Loucy (cell line): ENCODE measurements at regions not wholly inside any gene's neighbourhood (a gene's known extent, or its start where the extent isn't known, plus 50 kb on each side); places are given as distances from the start of the nearest gene placed in this dataset.

Experiments
- EZH2phosphoT487 ChIP-seq: fragments of 200-600 bp; IDR thresholded peaks from 2 replicates; pipeline ENCODE4 v1.6.1; 2018; ENCODE audit warnings: antibody characterized with exemption, mild to moderate bottlenecking, moderate library complexity, borderline replicate concordance
- TF ChIP-seq, protein P1 (sequence below): fragments of 200-600 bp; sonication (generic); conservative IDR thresholded peaks from 2 replicates; pipeline ENCODE4 v1.5.1; 2014; ENCODE audit warnings: mild to moderate bottlenecking, antibody characterized with exemption, low read length

DNA sequence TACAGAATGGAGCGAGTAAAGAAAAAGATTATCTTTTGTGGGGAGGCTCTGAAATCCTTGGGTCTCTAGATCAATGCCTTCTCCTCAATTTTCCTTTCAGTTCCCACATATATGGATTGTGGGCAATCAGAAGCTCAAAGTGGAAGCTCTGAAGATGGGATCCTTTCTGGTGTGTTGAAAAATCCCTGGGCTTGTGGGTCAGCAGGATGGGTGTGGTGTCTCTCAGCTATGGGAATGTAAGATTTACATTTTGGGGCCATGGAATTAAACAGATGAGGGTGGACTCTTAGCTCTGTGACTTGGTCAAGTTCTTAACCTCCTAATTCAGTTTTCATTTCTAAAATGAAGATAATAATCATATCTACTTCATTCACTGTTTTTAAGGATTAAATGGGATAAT is 231.9 kb upstream of the CA10 start:
- TF ChIP-seq, protein P1, sequence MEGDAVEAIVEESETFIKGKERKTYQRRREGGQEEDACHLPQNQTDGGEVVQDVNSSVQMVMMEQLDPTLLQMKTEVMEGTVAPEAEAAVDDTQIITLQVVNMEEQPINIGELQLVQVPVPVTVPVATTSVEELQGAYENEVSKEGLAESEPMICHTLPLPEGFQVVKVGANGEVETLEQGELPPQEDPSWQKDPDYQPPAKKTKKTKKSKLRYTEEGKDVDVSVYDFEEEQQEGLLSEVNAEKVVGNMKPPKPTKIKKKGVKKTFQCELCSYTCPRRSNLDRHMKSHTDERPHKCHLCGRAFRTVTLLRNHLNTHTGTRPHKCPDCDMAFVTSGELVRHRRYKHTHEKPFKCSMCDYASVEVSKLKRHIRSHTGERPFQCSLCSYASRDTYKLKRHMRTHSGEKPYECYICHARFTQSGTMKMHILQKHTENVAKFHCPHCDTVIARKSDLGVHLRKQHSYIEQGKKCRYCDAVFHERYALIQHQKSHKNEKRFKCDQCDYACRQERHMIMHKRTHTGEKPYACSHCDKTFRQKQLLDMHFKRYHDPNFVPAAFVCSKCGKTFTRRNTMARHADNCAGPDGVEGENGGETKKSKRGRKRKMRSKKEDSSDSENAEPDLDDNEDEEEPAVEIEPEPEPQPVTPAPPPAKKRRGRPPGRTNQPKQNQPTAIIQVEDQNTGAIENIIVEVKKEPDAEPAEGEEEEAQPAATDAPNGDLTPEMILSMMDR, result no peak
- no peak for TF ChIP-seq EZH2phosphoT487
